ENCODE measurements at regions not wholly inside any gene's neighbourhood (a gene's known extent, or its start where the extent isn't known, plus 50 kb on each side); places are given as distances from the start of the nearest gene placed in this dataset.

DNA sequence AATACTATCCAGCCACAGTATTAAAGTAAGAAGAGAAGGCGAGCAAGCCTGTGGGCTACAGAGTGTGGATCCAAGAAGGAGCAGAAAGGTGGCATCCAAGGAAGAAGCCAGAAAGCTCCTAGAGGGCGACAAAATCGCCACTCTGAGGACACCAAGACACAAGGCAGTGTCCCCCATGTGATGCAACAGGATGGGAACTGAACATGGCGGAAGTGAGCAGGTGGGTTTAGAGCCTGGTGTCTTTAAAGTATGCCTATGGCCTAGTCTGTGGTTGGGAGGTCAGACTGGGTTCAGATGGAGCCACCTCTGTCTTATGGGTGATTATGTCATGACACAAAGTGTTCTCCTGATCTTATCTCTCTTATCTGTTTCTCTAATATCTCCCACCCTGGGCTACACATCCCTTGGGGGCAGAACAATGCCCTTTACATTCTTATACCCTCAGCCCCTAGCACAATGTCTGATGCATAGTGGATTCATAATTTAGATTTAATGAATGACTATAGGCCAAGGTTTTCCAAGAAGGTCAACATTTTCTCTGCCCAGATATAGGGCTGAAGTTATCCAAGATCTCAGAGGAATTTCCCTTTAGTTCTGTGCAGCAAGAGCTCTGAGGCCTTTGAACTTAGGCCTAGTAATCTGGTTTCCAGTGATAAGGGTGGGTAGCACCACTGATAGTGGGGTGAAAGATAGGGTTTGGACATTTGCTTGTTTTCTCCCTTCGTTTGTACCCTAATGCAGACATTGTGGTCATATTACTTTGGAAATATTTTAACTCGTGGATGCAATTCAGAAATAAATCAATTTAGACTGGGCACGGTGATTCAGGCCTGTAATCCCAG lies 167.3 kb upstream of the AKIRIN2 start:
- H3K27ac ChIP-seq, result no peak overlapping the region
- TF ChIP-seq, protein P1, sequence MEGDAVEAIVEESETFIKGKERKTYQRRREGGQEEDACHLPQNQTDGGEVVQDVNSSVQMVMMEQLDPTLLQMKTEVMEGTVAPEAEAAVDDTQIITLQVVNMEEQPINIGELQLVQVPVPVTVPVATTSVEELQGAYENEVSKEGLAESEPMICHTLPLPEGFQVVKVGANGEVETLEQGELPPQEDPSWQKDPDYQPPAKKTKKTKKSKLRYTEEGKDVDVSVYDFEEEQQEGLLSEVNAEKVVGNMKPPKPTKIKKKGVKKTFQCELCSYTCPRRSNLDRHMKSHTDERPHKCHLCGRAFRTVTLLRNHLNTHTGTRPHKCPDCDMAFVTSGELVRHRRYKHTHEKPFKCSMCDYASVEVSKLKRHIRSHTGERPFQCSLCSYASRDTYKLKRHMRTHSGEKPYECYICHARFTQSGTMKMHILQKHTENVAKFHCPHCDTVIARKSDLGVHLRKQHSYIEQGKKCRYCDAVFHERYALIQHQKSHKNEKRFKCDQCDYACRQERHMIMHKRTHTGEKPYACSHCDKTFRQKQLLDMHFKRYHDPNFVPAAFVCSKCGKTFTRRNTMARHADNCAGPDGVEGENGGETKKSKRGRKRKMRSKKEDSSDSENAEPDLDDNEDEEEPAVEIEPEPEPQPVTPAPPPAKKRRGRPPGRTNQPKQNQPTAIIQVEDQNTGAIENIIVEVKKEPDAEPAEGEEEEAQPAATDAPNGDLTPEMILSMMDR (conservative IDR thresholded peaks at IDR 0.05), result no peak
- TF ChIP-seq ZFX (IDR thresholded peaks at IDR 0.05), result no peak

DNA sequence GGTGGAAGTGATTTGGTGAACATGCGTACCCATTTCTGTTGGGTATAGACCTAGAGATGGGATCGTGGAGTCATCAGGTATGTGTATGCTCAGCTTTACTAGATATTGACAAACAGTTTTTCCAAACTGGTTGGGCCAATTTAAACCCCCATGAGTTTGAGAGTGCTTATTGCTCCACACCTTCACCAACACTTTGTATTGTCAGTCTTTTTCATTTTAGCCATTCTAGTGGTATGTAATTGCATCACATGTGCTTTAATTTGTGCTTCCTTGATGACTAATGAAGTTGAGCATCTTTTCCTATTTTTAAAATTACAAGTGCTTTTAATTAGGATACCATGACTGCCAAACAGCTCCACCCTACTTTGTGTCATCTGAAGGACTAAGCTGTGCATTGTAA lies 158.9 kb upstream of the AKIRIN2 start:
- H3K27ac ChIP-seq, result no peak overlapping the region
- TF ChIP-seq, protein P1 (conservative IDR thresholded peaks at IDR 0.05), result no peak
- TF ChIP-seq ZFX (IDR thresholded peaks at IDR 0.05), result no peak

DNA sequence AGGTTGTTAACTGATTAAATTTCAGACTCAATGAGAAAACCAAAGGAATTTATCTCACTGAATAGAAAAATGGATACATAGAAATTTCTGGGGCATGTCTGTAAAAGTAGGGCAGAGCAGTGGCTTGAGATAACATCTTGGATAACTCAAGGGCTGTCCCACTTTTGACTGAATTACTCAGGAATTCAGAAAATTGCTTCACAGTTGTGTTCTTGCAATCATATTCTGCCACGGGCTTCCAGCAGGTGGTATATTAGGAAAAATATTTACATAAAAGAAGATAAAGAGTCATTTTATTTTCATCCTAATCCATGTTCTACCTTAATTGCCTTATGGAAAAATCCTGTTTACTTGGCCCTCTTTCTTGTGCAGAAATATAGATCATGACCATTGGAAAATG lies 156.4 kb upstream of the AKIRIN2 start:
- no peak for TF ChIP-seq ZFX (IDR thresholded peaks at IDR 0.05)
- TF ChIP-seq, protein P1 (conservative IDR thresholded peaks at IDR 0.05), result no peak

DNA sequence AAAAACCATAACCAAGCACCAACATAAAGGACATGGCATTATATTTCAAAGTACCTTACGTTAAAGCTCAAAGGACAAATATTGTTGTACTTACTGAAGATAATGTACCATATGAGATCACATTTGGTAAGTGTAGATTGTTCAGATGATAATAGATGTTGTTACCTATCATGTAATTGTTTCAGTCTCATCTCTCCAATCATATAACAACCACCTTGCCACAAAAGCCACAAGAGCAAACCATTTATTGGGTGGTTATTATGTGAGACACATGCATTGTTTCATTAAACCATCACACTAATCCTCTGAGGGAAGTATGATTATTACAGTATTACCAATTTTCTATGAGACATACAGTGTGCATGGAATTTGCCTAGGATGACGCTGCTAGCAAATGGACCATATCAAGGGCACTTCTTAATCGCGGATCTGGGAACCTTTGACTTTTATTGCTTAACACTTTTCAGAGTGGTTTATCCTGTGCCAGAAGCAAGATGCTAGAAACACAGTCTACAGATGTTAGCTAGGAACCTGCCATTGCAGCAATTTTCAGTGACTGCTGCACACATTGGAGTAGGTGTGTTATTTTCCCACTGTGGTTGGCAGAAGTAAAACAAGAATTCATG lies 149.8 kb upstream of the AKIRIN2 start:
- no peak for TF ChIP-seq ZFX (IDR thresholded peaks at IDR 0.05)
- TF ChIP-seq, protein P1 (conservative IDR thresholded peaks at IDR 0.05), result no peak
- H3K27ac ChIP-seq, result no peak overlapping the region

More for the DNA sequence above, 156.4 kb upstream of the AKIRIN2 start:
- no peak overlapping the region for H3K27ac ChIP-seq

DNA sequence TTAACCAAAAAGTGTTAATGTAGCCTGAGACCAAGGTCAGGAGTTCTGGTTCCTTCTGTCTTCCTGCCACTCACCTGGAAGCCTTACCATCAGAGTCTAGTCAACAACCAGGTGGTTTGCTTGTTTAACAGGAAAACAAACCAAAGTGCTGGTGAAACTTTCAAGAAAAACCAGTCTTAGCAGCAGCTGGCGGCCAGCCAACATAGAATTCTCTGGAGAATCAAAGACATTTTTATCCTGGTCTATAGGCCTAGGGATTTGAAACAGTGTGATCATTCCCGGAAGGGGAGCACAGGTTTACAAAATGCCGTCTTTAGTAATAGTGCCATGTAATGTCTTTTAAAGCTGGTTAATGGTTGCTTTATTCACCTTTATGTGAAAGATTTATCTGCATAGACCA lies 146.6 kb upstream of the AKIRIN2 start:
- no peak for TF ChIP-seq ZFX (IDR thresholded peaks at IDR 0.05)
- TF ChIP-seq, protein P1 (conservative IDR thresholded peaks at IDR 0.05), result no peak
- no peak overlapping the region for H3K27ac ChIP-seq

DNA sequence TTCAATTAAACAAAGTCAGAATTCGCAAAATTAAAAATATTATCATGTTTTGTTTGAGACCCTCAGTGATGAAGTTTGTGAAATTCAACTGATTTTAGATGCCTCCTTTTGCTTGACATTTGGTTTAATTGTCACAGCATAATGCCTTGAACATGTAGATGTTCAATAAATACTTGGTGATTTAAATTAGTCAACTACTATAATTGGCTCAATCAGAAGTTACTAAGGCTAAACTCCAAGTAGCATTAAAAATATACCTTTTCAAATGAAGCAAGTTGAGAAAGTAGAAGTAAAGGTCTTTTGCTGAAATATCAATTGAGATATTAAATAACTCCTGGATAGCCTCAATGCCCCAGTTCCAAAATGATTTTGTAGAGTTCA lies 145.8 kb upstream of the AKIRIN2 start:
- no peak overlapping the region for H3K27ac ChIP-seq
- TF ChIP-seq ZFX (IDR thresholded peaks at IDR 0.05), result no peak
- TF ChIP-seq, protein P1 (conservative IDR thresholded peaks at IDR 0.05), result no peak

DNA sequence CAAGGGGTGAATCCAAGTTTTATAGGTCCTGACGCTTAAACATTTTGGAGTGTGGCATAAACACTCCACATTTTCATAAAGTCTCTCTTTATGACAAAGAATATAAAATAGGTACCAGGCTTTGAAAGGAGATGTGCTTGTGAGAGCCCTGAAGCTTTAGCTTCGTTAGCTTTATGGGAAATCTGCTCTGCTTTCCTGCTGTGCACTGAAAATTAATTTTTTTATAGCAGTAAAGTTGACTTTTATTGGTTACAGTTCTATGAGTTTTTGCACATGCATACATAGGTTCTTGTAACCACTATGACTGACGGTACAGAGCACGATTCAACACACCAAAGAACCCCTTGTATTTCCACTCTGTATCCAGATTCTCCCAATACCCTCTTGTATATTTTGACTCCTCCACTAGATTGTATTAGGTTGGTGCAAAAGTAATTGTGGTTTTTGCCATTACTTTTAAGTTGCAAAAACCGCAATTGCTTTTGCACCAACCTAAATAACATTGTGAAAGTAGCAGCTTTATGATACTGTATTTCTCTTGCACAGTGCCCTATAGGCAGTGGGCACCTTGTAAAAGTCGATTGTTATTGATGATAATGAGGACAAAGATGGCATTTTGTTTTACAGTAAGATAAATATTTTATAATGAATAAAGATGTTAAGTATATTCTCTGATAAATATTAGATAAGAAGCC lies 145.2 kb upstream of the AKIRIN2 start:
- TF ChIP-seq, protein P1 (conservative IDR thresholded peaks at IDR 0.05), result no peak
- TF ChIP-seq ZFX (IDR thresholded peaks at IDR 0.05), result no peak
- no peak overlapping the region for H3K27ac ChIP-seq
